Suprapubic skin (tissue), 3 donors: ENCODE measurements at regions not wholly inside any gene's neighbourhood (a gene's known extent, or its start where the extent isn't known, plus 50 kb on each side); places are given as distances from the start of the nearest gene placed in this dataset.

Experiments used
- CTCF ChIP-seq, 2 donors: fragments of 200-600 bp in 1 of 2; fragments of 450-650 bp in 1 of 2; sonication (generic) in 1 of 2; IDR thresholded peaks; one replicate each; pipeline ENCODE4 v1.5.1; 2016 to 2019; ENCODE audit warnings: antibody characterized with exemption in 2 of 2, mild to moderate bottlenecking in 1 of 2, moderate library complexity in 1 of 2
- POLR2A ChIP-seq, 2 donors: fragments of 450-650 bp; IDR thresholded peaks; one replicate each; pipeline ENCODE4 v1.6.1; 2017; ENCODE audit warnings: antibody characterized with exemption in 2 of 2, mild to moderate bottlenecking in 2 of 2, moderate library complexity in 2 of 2

- TF ChIP-seq POLR2A (IDR thresholded peaks at IDR 0.05) (no peak), CTCF (IDR thresholded peaks at IDR 0.05) (no peak)
Measured at GRCh38 chr2:236454076-236454475, 115.5 kb upstream of the ACKR3 start.
